T-cell (primary cell): ENCODE measurements at regions not wholly inside any gene's neighbourhood (a gene's known extent, or its start where the extent isn't known, plus 50 kb on each side); places are given as distances from the start of the nearest gene placed in this dataset.

Experiments used
- ATAC-seq, 4 experiments: fragments of 200-7000 bp in 3 of 4; fragments of 150-1000 bp in 1 of 4; cut with Tn5 transposase; replicated peaks in 1 of 4; 1 replicate in 3 of 4; 2 replicates in 1 of 4; pipeline ENCODE4 v1.10.0; 2021; ENCODE audit warnings: moderate library complexity in 3 of 4, mild to moderate bottlenecking in 2 of 4, moderate number of reproducible peaks in 1 of 4
- CTCF ChIA-PET, 2 donors: fragments of 300-600 bp; sonication (Branson Sonifier 250); formaldehyde crosslinking; loops; one replicate each; lab custom pipeline; 2022; ENCODE audit warnings: antibody characterized with exemption in 2 of 2; lab: Charles Lee
- POLR2A ChIA-PET, 2 donors: fragments of 300-600 bp; sonication (Branson Sonifier 250); formaldehyde crosslinking; loops; one replicate each; lab custom pipeline; 2022; ENCODE audit warnings: antibody characterized with exemption in 2 of 2; lab: Charles Lee
- DNase-seq, 35 experiments: peaks; one replicate each; pipeline versions ENCODE4 v3.0.0 to v3.0.0-alpha.2; 2013 to 2023
- H3K27ac ChIP-seq: one replicate; pipeline ENCODE4 v1.5.1; 2013; ENCODE audit warnings: low read length
- H3K27me3 ChIP-seq, 2 experiments: replicated peaks in 1 of 2; 1 replicate in 1 of 2; 2 replicates in 1 of 2; pipeline versions ENCODE4 v1.6.1 to v1.7.0; 2013; ENCODE audit warnings: low read length in 1 of 2, mixed read lengths in 1 of 2; ENCODE audit not compliant: control insufficient read depth in 2 of 2, insufficient read depth in 2 of 2; ENCODE audit errors: extremely low read depth in 1 of 2
- H3K36me3 ChIP-seq, 2 donors: 1 replicate in 1 of 2; 2 replicates in 1 of 2; pipeline versions ENCODE4 v1.6.1 to v1.7.0; 2013; ENCODE audit warnings: low read length in 1 of 2; ENCODE audit not compliant: control insufficient read depth in 2 of 2, insufficient read depth in 1 of 2; ENCODE audit errors: extremely low read depth in 1 of 2
- H3K4me1 ChIP-seq, 2 experiments: 1 replicate in 1 of 2; 2 replicates in 1 of 2; pipeline versions ENCODE4 v1.6.1 to v1.7.0; 2013; ENCODE audit warnings: low read length in 2 of 2, mixed read lengths in 1 of 2; ENCODE audit not compliant: insufficient read depth in 2 of 2, control insufficient read depth in 1 of 2; ENCODE audit errors: extremely low read depth in 1 of 2
- H3K4me3 ChIP-seq, 2 donors: 1 replicate in 1 of 2; 2 replicates in 1 of 2; pipeline versions ENCODE4 v1.5.1 to v1.7.0; 2013; ENCODE audit warnings: mild to moderate bottlenecking in 2 of 2, low read length in 1 of 2, moderate library complexity in 1 of 2; ENCODE audit not compliant: control insufficient read depth in 1 of 2; ENCODE audit errors: extremely low read depth in 1 of 2
- H3K9me3 ChIP-seq: 2 replicates; pipeline ENCODE4 v1.7.0; 2013
- H3K27ac Mint-ChIP-seq, 2 donors: one replicate each; pipeline ENCODE4 v1.8.0; 2020 to 2021; ENCODE audit warnings: mild to moderate bottlenecking in 2 of 2, mixed read lengths in 2 of 2
- H3K27me3 Mint-ChIP-seq, 2 donors: one replicate each; pipeline ENCODE4 v1.8.0; 2021 to 2022; ENCODE audit warnings: mixed read lengths in 2 of 2
- H3K36me3 Mint-ChIP-seq: one replicate; pipeline ENCODE4 v1.8.0; 2021; ENCODE audit warnings: mixed read lengths
- H3K4me1 Mint-ChIP-seq, 3 donors: one replicate each; pipeline ENCODE4 v1.8.0; 2020 to 2022; ENCODE audit warnings: mixed read lengths in 3 of 3, mild to moderate bottlenecking in 1 of 3
- H3K4me3 Mint-ChIP-seq, 3 donors: one replicate each; pipeline ENCODE4 v1.8.0; 2020 to 2022; ENCODE audit warnings: mild to moderate bottlenecking in 3 of 3, mixed read lengths in 3 of 3, moderate library complexity in 3 of 3
- H3K9me3 Mint-ChIP-seq, 3 donors: one replicate each; pipeline ENCODE4 v1.8.0; 2020 to 2022; ENCODE audit warnings: mixed read lengths in 3 of 3
- WGBS: methylation state at CpG from one replicate; pipeline ENCODE4 v1.1.5; 2013; ENCODE audit warnings: missing lambda C conversion rate; ENCODE audit not compliant: insufficient coverage; 5-methylcytosine and 5-hydroxymethylcytosine counted together

DNA sequence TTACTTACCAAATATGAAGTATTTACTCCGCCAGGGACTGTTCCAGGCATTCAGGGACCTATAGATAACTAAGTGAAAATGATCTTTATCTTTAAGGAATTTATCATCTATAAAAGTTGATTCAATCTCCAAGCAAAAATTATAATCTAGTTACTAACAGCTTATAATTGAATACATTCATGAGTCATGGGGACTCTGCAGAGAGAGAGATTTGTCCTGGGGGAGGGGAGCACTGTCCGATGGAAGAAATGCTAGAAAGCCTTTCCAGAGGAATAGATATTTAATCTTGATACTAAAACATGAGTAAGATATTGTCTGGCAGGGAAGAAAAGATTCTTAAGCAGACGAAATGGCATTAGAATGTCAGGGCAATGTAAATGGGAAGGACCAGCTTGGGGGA lies 139.3 kb downstream of the CD164 start:
- Mint-ChIP-seq H3K27ac (no peak overlapping the region), H3K4me1 (peaks cover 7 to 16% (median 13%) of the 10 kb centered on the region in 3 donors), H3K9me3 (no peaks in the 10 kb centered on the region), H3K4me3 (no peak overlapping the region), H3K27me3 (no peaks in the 10 kb centered on the region), H3K36me3 (no peaks in the 10 kb centered on the region)
- no CpG with 5 or more reads among the region's 3 CpGs for WGBS
- ATAC-seq (no peak), DNase-seq (no peak)
- ChIA-PET POLR2A (no interaction called here), CTCF (no interaction called here)
- Histone ChIP-seq H3K4me1 (no peaks in the 10 kb centered on the region), H3K9me3 (no peaks in the 10 kb centered on the region), H3K36me3 (no peaks in the 10 kb centered on the region), H3K27ac (no peak overlapping the region), H3K4me3 (no peak overlapping the region), H3K27me3 (no peaks in the 10 kb centered on the region)

DNA sequence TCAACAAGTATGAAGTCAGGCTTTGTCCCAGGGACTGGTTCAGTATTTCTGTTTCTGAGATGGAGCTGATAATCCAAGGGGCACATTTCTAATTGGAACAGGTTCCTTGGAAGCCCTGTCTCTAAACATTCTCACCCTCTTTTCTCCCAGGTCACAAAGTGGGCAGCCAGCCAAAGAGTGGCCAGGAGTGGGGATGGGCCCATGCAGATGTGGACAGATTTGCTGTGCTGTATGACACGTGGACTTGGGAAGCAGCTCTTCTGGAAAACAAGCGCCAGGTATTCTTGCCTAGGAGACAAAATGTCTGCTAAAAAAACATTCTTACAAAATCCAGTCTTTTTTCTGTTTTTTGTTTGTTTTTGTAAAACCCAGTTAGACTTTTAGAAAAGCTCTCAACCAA lies 140.2 kb downstream of the CD164 start:
- no CpG with 5 or more reads among the region's 2 CpGs for WGBS
- Mint-ChIP-seq H3K4me3 (no peak overlapping the region), H3K4me1 (peaks cover 11 to 22% (median 20%) of the 10 kb centered on the region in 3 donors), H3K27ac (no peak overlapping the region), H3K27me3 (no peaks in the 10 kb centered on the region), H3K36me3 (no peaks in the 10 kb centered on the region), H3K9me3 (no peaks in the 10 kb centered on the region)
- no peak for ATAC-seq
- Histone ChIP-seq H3K4me3 (no peak overlapping the region), H3K4me1 (peaks cover 0 to 8% of the 10 kb centered on the region in 2 experiments), H3K9me3 (no peaks in the 10 kb centered on the region), H3K36me3 (no peaks in the 10 kb centered on the region), H3K27ac (no peak overlapping the region), H3K27me3 (no peaks in the 10 kb centered on the region)
- DNase-seq = no peak
- ChIA-PET CTCF (interaction anchor here in 1 of 2 donors (0.9 kb wide), 1 partner anchor 16 kb away, joined by 3 read pairs; no protein-coding TSS in a partner anchor), POLR2A (no interaction called here)

DNA sequence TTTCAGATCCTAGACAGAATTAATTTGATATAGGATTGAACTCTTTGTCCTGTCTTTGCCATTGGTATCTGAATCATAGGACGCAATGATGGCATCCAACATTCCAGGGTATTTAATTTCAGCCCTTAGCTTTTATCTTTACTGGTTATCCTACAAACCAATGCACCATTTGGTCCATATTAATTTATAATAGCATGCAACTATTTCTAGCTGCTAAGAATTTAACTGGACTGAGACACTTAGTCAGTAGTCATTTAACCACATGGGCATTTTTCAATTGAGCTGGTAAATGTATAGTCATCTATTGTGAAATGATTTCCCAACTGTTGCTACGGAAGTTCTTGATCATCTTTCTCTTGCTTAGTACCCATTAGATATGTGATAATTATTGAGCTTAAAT lies 141.1 kb downstream of the CD164 start:
- Histone ChIP-seq H3K36me3 (no peaks in the 10 kb centered on the region), H3K9me3 (no peaks in the 10 kb centered on the region), H3K4me1 (peaks cover 0 to 14% of the 10 kb centered on the region in 2 experiments), H3K27ac (no peak overlapping the region), H3K4me3 (no peak overlapping the region), H3K27me3 (no peaks in the 10 kb centered on the region)
- no peaks in the 10 kb centered on the region for H3K27me3 Mint-ChIP-seq
- no peak for ATAC-seq
- peaks cover 18 to 27% (median 23%) of the 10 kb centered on the region in 3 donors for H3K4me1 Mint-ChIP-seq
- POLR2A ChIA-PET = interaction anchor here in 1 of 2 donors (0.6 kb wide), 1 partner anchor 72 kb away, joined by 4 read pairs; no protein-coding TSS in a partner anchor
- CTCF ChIA-PET = interaction anchor here in 1 of 2 donors (0.9 kb wide), 1 partner anchor 15 kb away, joined by 3 read pairs; no protein-coding TSS in a partner anchor
- no peak for DNase-seq
- no CpG with 5 or more reads among the region's 2 CpGs for WGBS
- H3K9me3 Mint-ChIP-seq = no peaks in the 10 kb centered on the region
- no peak overlapping the region for H3K4me3 Mint-ChIP-seq
- no peaks in the 10 kb centered on the region for H3K36me3 Mint-ChIP-seq
- H3K27ac Mint-ChIP-seq = no peak overlapping the region

DNA sequence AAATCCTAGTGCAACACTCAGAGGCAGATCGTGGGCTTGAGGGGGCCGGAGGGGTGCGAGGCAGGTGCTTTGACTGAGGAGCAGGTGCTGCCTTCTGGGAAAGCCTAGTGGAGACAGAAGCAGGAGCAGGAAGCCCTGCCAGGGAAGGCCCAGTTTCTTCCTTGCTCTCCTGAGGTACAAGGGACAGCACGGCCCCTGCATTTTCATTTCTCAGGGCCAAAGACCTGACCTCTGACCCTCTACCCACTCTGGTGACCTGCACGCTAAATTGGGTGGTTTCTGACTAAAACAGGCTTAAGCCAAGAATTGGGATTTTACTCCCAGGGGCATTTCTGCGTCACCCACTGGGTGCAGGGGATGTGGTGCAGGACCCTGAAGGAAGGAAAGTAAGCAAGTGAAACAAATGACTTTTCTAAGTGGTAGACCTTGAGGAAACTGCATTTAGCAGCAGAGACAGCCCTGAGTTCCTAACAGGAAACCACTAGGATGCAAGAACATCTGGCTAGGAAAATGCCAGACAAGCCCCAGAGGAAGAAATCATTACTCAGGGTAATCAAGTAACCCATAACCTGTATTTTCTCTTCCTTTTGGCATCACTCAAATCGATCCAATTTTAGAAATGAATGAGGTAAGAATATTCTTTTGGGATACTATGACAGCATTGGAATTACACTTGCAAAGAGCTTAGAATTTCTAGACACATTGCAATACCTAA lies 141.7 kb downstream of the CD164 start:
- WGBS = 87% methylated on average over 5 of the region's 7 CpGs
- H3K4me1 ChIP-seq = peaks cover 0 to 14% of the 10 kb centered on the region in 2 experiments
- H3K27me3 ChIP-seq = no peaks in the 10 kb centered on the region
- DNase-seq (no peak), ATAC-seq (no peak)
- ChIA-PET POLR2A (interaction anchor here in 1 of 2 donors (0.6 kb wide), 1 partner anchor 71 kb away, joined by 4 read pairs; no protein-coding TSS in a partner anchor), CTCF (no interaction called here)
- Mint-ChIP-seq H3K27ac (no peak overlapping the region), H3K4me1 (peaks cover 18 to 29% (median 23%) of the 10 kb centered on the region in 3 donors), H3K27me3 (no peaks in the 10 kb centered on the region), H3K36me3 (no peaks in the 10 kb centered on the region), H3K4me3 (no peak overlapping the region), H3K9me3 (peaks cover 0 to under 1% (median 0%) of the 10 kb centered on the region in 3 donors)
- no peak overlapping the region for H3K27ac ChIP-seq
- H3K9me3 ChIP-seq = no peaks in the 10 kb centered on the region
- no peaks in the 10 kb centered on the region for H3K36me3 ChIP-seq
- no peak overlapping the region for H3K4me3 ChIP-seq

DNA sequence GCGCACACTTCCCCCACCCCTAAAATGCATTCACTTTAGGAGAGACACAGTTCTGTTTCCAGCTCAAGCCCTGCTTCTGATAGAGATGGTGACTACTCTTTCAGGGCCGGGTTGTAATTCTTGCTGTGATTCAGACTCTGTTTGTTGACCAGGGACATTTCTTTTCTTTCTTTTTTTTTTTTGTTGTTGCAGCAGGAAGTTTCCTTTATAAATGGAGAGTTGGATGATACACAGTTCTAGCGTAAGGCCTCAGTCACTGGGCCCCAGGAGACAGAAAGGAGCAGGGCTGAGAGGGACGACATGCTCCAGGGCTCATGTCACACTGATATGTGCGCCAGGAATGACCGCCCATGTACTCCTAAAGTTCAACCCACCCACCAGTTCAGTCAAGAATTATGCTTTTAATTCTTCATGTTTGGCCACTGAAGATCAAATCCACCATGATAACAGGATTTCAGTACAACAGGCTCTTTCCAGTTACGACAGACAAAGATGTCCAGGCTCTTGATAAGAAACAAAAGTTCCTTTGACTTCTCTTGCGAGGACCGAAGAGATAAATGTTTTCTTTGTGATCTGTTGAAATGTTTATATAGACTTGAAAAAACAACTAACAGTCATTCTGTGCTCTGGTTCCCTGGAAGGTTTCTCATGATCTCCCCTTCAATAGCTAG lies 142.5 kb downstream of the CD164 start:
- Histone ChIP-seq H3K27me3 (no peaks in the 10 kb centered on the region), H3K27ac (no peak overlapping the region), H3K4me1 (peaks cover 0 to 14% of the 10 kb centered on the region in 2 experiments), H3K4me3 (no peak overlapping the region), H3K36me3 (no peaks in the 10 kb centered on the region), H3K9me3 (no peaks in the 10 kb centered on the region)
- Mint-ChIP-seq H3K27me3 (no peaks in the 10 kb centered on the region), H3K4me1 (peaks cover 18 to 29% (median 23%) of the 10 kb centered on the region in 3 donors), H3K4me3 (no peak overlapping the region), H3K9me3 (peaks cover 0 to 3% (median 0%) of the 10 kb centered on the region in 3 donors), H3K27ac (no peak overlapping the region), H3K36me3 (no peaks in the 10 kb centered on the region)
- DNase-seq (no peak), ATAC-seq (no peak)
- WGBS = 100% methylated on average over 3 of the region's 9 CpGs
- ChIA-PET POLR2A (no interaction called here), CTCF (interaction anchor here in 1 of 2 donors (0.7 kb wide), 1 partner anchor 694 kb away, joined by 3 read pairs; no protein-coding TSS in a partner anchor)

DNA sequence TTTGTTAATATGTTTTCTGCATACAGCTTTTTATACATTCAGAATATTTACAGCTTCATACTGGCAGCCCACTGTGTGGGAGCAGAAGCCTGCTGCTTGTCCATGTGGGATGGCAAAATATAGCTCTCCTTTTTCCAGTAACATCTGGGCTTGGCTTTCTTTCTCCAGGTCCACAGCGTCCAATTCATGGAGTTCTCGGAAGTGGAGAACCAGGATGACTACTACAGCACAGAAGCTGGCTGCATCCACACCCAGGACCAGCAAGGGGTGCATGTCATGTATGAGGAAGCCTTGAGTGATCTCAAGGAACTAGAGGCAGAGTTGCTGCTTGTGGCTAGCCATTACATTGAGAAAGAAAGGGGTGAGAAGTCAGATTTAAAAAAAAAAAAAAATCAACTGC lies 143.1 kb downstream of the CD164 start:
- no CpG with 5 or more reads among the region's 2 CpGs for WGBS
- Mint-ChIP-seq H3K4me1 (peaks cover 11 to 23% (median 17%) of the 10 kb centered on the region in 3 donors), H3K4me3 (no peak overlapping the region), H3K27ac (no peak overlapping the region), H3K27me3 (no peaks in the 10 kb centered on the region), H3K36me3 (no peaks in the 10 kb centered on the region), H3K9me3 (peaks cover 0 to 3% (median 0%) of the 10 kb centered on the region in 3 donors)
- H3K27me3 ChIP-seq = no peaks in the 10 kb centered on the region
- no peaks in the 10 kb centered on the region for H3K9me3 ChIP-seq
- peaks cover 0 to 14% of the 10 kb centered on the region in 2 experiments for H3K4me1 ChIP-seq
- no peak for ATAC-seq
- ChIA-PET CTCF (interaction anchor here in 1 of 2 donors (0.7 kb wide), 1 partner anchor 693 kb away, joined by 3 read pairs; no protein-coding TSS in a partner anchor), POLR2A (no interaction called here)
- H3K27ac ChIP-seq = no peak overlapping the region
- no peak for DNase-seq
- no peak overlapping the region for H3K4me3 ChIP-seq
- no peaks in the 10 kb centered on the region for H3K36me3 ChIP-seq
